GM21529 (cell line): ENCODE measurements at regions not wholly inside any gene's neighbourhood (a gene's known extent, or its start where the extent isn't known, plus 50 kb on each side); places are given as distances from the start of the nearest gene placed in this dataset.

Experiments used
- ATAC-seq: cut with Tn5 transposase; IDR thresholded peaks from one replicate; pipeline ENCODE4 v1.9.1; 2021; ENCODE audit not compliant: unreplicated experiment

DNA sequence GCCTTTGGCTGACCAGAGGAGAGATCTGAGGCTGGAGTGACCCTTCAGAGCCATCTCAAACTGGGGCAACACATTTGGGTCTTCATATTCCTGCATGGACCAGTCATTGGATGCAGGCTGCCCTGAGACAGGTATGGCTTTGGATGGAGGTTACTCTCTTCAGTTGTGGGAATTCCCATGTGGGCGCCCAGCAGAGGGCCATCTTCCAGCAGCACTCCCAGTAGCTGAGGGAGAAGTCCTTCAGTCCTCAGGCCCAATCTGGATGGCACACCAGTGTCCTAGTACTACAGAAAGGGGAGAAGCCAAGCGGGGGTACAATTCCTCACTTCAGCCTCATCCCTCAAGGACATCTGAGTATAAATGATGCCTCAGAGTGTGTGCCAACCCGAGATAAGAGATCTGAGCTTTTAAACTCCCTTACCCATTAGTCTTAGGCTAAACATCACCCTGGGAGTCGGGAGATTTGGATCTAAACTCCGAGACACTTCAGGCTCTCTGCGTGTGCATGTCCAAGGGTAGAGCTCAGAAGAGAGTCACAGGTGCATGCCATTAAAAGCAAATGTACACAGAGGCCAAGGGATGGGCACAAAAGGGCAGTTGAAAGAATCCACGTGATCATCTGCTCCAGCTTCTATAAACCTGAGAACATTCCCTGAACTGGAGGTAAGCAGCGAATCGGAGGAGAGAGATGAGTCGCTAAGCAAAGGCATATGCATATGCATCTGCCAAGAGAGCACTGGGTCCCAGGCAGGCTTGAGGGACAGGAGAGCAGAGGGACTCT, 204.6 kb downstream of the CD83 start:
- ATAC-seq, result no peak

DNA sequence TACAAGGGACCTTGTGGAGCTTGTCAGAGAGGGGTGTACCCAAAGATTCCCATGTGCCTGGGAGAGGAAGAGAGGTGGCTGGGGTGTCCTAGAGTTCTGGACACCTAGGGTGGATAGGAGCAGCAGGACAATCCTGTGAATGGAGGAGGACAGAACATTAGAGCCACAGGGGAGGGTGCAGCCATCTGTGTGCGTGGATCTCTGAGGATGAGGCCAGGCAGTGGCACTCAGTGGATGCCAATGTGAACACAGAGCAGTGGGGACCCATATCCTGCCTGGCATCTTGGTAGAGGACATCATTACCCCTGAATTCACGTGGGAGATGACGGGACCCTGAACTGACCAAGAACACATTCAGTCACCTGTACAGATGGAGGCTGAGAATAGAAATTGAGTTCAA, 205.3 kb downstream of the CD83 start:
- no peak for ATAC-seq

DNA sequence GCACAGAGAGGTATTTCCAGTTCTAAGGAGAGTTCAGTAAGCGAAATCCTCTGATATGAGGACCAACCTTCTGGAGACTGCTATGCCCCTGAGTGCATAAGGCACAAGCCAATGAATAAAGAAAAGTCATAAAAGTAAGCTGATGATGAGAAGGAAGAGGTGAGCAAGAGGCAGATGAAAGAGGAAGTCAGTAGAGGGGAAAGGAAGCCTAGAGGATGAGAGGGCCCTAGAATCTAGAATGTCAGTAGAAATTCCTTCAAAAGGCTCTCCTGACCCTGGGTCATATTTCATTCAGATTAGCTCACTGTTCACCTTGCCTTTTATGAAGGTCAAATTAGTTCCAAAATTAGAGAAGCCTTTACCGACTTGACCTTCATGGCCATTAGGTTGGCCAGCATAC, 209.2 kb downstream of the CD83 start:
- ATAC-seq, result no peak

DNA sequence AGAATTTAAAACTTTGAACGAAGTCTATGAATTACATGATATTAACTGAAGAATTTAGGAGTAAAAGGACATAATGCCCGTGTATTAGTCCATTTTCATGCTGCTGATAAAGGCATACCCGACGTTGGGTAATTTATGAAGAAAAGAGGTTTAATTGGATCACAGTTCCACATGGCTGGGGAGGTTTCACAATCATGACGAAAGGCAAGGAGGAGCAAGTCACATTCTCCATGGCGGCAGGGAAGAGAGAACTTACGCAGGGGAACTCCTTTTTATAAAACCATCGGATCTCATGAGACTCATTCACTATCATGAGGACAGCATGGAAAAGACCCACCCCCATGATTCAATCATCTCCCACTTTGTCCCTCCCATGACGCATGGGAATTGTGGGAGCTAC, 210.6 kb downstream of the CD83 start:
- ATAC-seq, result no peak

DNA sequence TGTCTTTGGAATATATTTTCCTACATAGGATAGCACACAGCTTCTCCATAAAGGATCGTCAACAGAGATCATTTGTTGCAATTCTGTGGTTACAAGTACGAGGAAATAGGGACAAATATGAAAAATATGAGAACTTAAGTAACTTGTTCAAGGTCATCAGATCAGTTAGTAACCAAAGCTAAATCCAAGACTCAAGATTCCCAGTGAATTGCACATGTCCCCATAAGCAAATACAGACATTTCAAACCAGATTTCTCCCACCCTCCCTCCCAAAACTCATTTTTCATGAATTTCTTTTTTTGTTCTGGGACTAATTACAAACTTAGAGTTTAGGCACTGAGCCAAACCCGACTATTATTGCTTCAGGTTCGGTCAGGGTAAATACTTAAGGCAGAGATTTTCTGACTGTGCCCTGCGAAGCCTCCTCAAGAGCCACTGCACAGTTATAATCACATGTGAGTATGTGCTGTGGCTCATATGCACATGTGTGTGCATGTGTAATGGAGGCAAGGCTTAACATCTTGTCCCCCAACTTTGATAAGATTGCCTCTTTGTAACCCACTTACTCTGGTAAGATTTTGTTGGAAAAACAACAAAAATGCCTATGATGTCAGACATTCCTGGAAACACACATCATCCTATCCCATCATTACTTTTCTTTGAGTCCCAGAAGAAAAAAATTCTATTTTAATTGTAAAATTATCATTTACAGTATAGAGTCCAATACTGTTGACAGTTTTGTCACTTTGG, 216.2 kb downstream of the CD83 start:
- ATAC-seq, result no peak

DNA sequence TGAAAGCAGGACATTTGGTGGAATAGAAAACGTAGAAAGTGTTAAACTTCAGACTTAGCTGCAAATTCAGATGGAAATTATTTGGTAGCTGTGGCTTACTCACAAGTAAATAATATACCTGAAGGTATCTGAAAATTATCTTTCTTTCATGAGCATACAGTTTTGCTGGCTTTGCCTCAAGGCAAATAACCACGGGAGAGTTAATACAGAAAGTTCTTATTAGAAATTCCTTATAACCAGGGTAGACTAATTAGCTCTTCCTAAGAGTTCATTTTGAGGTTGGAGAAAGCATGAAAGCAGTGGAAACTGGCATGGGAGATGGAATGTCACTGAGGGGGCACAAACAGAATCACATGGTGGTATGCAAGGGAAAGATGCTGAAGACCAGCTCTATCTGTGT, 217.5 kb downstream of the CD83 start:
- ATAC-seq, result no peak

DNA sequence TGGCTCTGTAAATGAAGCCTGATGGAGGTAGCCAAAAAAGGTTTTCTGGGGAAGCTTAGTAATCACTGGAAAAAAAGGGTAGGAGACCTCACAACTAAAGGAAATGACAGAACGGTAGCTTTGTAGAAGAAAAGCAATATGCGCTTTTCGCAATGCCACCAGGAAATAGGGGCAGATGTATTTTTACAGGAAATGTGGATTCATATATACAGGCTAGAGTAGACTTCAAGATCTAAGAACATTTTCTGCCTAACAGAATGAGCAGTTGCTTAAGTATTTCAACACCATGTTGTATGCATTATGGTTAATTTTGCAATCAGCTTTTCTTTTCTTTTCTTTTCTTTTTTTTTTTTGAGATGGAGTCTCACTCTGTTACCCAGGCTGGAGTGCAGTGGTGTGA, 219.6 kb downstream of the CD83 start:
- ATAC-seq, result no peak

DNA sequence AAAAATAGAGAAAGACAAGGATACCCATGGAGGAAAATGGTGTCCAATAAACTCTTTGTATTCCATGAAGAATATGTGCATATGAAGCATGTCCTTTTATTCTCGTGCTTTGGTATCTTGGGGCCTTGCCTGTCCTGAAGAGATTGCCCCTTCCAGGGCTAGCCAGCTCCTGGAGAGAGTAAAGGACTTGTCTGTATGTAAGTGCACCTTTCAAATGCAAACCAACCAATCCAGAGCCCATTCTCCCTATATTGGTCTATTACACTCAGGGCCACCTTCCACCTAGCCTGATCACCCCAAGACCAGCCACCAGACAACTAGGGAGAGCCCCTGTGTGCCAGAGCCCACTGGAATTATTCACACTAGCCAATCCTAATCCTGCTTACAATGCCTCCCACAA, 221.6 kb downstream of the CD83 start:
- ATAC-seq, result no peak

DNA sequence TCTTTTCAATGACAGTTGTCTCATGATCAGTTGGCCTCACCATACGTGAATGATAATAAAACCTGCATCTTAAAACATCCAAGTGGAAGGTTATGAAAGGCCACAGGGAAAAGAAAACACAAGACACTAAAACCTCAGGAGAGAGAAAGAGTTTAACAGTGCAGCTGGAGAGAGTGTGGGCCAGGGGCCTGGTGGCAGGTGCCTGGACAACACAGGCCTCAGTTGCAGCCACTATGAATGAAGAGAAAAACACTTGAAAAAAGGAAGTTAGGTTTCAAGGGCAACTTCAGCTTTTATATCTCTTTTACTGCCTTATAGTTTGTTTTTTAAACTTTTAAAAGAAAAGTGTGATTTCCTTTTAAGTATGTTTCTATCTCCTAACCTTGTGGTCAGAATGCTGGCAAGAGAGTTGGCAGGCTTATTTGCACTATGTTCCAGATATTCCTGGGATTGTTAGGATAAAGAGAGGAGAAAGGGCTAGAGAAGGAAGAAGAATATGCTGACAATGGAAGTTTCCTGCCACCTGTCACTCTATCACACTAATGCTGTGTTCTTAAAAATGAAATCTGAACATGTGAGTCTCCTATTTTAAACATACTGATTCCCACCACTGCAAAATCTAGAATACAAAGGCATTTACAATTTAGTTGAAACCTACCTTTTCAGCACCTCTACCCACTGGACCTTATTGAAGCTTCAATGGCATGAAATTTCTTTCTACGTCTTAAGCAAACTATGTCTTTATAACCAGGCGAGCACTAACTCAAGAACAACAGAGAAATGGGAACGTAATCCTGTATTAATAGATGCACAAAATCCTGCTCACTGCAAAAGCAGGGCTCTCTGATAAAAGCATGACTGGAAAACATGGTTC, 222.4 kb downstream of the CD83 start:
- no peak for ATAC-seq

DNA sequence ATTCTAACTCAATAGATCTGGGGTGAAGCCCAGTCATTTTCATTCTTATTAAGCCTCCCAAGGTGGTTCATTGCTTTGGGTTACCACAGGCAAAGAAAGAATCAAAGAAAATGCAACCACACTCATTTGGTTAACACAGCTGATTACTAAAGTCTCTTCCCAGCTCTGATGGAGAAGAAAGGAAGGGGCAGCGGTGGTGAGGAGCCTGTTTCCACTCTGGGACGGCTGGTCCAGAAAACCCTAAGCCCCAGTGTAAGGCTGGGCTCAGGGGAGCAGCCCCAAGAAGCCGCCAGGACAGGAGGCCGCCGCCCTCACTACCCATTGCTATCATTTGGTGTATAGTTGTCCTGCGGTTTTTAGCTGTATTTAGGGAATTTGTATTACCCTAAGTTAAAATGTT, 226.9 kb downstream of the CD83 start:
- ATAC-seq, result no peak

DNA sequence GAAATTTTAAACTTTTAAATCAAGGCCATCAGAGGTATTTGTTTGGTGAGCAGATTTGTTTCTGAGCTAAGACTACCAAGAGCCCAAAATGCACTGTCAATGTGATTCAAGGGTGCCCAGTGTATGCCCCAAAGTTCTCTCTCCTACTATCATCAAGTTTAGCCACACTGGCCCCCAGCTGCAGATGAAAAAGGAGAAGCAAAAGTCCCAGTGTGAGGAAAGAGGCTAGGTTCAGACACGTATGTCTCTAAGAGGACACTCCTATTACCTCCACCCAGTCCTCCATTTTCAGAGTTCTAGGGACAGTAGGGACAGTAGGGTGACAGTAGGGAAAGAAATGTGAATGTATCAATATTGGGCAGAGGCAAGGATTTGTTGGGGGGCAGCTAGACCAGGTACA, 230.8 kb downstream of the CD83 start:
- no peak for ATAC-seq

DNA sequence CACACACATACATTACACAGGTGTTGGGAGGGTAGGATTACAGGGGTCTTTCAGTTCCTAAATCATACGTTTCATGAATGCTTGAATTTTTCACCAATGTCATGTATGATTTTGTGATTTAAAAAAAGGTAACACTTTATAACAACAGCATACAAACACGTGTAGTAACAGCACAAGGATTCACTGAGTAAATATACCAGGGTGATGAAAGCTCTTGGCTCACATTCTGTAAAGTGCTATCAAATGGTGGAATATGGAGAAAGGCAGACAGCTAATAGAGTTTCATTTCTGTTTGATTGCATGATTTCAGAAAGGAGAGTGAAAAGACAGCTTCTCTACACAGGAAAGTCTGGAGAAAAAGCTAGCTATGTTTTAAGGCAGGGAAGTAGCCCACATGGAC, 231.9 kb downstream of the CD83 start:
- ATAC-seq, result no peak

DNA sequence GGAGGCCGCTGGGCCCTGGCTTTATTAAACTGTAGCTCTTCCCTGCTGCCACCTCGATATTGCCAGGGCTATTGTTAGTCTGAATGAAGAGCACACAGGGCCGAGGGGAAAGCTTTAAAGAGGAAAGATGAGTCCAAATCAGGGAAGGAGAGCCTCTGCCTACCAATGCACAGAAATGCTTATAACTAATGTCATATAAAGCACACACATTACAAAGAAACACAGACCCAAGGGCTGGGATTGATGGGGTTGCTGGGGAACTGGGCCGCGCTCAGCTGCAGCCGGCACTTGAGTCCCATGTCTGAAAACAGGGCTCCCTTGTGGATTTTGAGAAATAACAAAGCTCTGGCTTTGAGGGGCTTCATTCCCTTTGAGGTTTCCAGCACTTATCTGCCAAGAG, 232.6 kb downstream of the CD83 start:
- ATAC-seq, result no peak

DNA sequence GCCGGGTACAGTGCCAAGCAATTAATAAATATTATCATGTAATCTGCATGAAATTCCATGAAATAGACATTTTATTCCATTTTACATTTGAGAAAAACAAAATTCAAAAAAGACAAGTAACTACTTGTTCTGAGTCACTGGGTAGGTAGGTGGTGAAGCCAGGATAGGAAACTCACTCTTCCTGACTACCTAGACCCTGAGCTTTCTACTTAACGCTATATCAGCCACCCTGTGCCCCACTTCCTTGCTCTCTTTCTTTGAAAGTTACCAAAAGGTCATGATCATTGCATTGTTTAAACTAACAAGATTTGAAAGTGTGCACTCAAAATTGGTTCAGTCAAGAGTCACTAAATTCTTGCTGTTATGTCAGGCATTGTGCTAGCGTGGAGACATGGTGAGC, 235.7 kb downstream of the CD83 start:
- no peak for ATAC-seq

DNA sequence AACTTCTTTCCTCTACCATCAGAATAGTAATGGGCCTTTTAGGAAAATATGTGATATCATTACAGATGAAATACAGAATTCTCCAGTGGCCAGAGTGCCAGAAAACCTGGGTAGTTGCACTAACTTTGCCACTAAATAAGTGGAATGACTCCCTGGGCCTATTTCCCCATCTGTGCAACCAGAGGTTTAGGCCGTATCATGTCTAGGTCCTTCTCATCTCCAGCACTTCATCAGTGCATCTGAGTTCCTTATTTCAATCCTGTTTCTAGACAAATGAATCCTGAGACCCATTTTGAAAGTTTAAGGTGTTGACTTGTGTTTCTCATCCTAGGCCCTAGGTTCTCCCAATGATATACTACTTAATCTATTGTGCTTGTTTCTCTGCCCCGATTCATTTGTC, 236.2 kb downstream of the CD83 start:
- ATAC-seq, result no peak

DNA sequence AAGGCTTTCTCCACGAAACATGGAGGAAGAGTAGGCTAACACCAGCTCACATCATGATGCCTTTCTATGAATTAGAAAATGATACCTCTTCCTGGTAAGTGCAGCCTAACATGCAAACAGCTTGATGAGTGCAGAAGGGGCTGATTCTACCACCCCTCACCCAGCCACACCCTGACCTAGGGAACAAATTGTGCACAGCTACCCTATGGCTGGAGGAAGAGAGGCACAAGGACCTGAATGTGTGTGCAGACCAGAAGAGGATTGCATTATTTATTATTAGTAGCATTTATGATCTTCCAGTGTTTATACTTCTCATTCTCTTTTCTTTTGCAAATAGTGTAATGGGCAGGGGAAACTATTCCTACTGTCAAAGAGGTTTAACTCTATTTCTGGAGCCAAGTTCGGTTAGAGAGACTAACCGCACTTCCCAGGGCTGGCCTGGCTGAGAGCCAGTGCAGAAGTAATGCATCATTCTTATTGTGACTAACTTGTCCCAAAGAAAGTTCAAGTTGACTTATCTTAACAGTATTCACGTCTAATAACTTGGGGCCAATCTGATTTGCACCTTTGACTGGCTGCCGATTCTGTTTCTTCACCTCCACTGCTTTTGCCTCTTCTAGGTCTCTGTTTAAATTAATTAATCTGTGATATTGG, 237.5 kb downstream of the CD83 start:
- ATAC-seq, result no peak

DNA sequence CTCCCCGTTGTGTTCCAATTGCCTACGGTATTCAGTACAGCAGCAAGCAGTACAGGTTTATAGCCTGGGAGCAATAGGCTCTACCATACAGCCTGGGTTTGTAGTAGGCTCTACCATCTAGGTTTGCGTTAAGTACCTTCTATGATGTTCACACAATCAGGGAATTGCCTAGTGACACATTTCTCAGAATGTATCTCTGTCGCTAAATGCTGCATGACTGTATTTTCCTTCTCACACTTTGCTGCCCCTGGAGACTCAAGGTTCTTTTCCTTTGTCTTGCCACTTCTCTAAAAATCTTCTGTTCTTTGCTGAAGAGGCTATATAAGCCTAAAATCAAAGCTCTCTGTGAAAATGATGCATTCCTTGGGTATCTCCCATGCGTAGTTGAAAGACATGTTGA, 241.9 kb downstream of the CD83 start:
- ATAC-seq, result no peak

DNA sequence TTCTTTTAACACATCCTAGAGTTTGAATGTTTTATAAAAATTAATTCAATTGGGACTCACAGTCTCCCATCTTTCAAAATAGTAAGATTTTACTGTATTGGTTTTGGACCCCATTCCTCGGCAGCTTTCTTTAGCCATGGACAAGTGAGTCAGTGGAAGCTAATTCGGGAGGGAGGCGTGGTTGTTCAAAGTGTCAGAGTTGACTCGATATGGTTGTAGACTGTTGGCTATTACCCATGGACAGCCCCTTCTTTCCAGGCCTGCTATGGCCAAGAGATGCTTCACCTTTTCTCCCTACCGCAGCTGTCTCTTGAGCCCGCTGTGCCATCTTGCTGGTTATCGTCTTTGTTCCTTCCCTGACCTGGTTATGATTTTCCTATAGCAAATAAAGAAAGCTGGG, 243.0 kb downstream of the CD83 start:
- no peak for ATAC-seq

DNA sequence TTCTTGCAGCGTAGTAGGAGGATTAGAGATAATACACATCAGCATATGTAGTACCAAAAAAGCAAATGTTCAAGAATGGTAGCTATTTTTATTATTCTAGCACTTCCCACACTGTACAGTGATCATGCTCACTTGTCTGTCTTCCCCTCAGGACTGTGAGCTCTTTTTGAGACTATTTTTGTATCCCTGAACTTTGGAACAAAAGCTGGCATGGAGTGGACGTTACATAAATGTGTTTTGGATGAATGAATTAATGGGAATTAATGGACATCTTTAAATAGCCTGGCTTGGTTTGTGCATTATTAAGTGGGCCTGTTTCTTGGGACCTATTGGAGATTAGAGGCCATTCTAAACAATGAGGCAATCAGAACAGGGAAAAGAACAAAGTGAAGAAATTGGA, 243.7 kb downstream of the CD83 start:
- no peak for ATAC-seq

DNA sequence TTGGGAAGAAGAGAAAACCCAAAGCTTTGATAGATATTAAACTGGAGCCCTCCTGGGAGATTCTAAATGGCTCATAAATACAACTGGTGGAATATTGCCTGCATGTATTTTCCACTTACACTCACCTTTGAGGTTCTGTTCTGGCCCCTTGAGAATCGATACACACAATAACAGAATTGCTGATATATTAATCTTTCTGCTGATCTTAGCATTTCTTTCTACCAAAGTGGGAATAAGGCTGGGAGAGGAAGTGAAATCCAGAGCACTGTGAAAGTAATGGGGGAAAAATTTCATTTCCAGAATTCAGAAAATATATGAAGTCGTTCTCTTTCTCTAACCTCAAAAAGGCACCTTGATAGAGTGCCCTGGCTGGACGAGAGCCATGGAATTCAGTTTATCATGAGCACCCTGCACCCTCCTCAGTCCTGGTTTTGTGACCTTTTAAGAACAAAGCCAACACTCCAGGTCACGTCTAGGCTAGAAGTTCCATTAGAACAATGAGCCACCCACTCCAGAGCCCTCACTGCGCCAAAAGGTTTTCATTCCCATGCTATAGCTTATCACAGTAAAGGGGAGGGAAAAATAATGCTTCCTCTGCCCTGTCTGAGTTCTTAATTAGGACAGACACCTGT, 244.5 kb downstream of the CD83 start:
- ATAC-seq, result no peak

DNA sequence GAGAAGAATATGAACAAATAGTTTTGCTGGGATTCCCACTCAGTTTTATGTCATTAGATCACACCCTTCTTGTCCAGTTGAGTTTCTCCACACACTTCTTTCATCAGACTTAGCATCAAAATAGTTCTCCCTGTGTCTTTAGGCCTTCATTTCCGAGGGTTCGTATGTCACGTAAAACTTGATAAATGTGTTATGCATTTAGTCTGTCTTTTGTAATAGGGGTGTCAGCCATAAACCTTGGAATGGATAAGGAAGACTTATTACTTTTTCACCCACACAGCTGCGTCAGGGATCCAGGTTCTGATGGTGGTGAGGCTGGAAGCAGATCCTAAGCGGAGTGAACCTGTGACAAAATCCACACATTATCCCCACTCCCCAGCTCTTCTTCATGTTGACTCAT, 246.8 kb downstream of the CD83 start:
- ATAC-seq, result no peak
